ENCODE measurements at regions not wholly inside any gene's neighbourhood (a gene's known extent, or its start where the extent isn't known, plus 50 kb on each side); places are given as distances from the start of the nearest gene placed in this dataset.

DNA sequence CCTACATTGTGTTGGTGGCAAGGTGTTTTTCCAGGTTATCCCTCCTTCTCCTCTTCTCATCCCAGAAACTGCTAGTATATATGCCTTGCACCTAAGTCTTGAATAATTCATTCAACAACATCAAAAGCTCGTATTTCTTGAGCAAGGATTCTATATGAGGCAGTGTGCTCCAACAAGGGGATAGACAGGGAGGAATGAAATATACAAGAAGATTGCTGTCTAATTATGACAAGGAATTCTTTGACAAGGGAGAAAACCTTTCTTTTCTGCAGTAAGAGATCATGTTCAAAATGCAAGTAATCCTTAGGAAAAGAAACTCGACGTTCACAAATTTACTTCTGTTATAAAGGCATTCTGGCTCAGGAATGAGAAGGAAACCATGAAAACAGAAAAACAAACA, 788.6 kb downstream of the TDRD15 start:
- TF ChIP-seq CTCF (conservative IDR thresholded peaks at IDR 0.05; ENCODE audit: low read depth, low read length): no peak
- no peak for TF ChIP-seq POLR2A (IDR thresholded peaks at IDR 0.05; ENCODE audit: low read depth, low read length)
- no peak for TF ChIP-seq ELK1 (IDR thresholded peaks at IDR 0.05; ENCODE audit: borderline replicate concordance, low read depth, low read length)
- TF ChIP-seq FOS (IDR thresholded peaks at IDR 0.05; ENCODE audit: low read depth, low read length): no peak
- TF ChIP-seq MXI1 (IDR thresholded peaks at IDR 0.05; ENCODE audit: borderline replicate concordance, low read depth, low read length): no peak
- no peak for TF ChIP-seq SMC3 (IDR thresholded peaks at IDR 0.05; ENCODE audit: low read depth, low read length)
- TF ChIP-seq RAD21 (IDR thresholded peaks at IDR 0.05; ENCODE audit: low read length): no peak
- no peak for TF ChIP-seq MAFK (IDR thresholded peaks at IDR 0.05; ENCODE audit: low read depth, low read length)
- TF ChIP-seq RCOR1 (IDR thresholded peaks at IDR 0.05; ENCODE audit: insufficient replicate concordance, low read length): no peak

All from IMR-90 (cell line).